Mammary epithelial cell (primary cell): ENCODE measurements at regions not wholly inside any gene's neighbourhood (a gene's known extent, or its start where the extent isn't known, plus 50 kb on each side); places are given as distances from the start of the nearest gene placed in this dataset.

Experiments used
- EZH2 ChIP-seq: IDR thresholded peaks from 2 replicates; pipeline ENCODE4 v1.6.1; 2012; ENCODE audit warnings: low read length, inconsistent platforms, borderline replicate concordance
- TF ChIP-seq, protein P1 (sequence below), 2 donors: IDR thresholded peaks in 1 of 2; conservative IDR thresholded peaks in 1 of 2; 2 replicates each; pipeline ENCODE4 v1.5.1; 2011 to 2012; ENCODE audit warnings: inconsistent platforms in 2 of 2, low read length in 2 of 2, mild to moderate bottlenecking in 2 of 2, control low read depth in 1 of 2, low read depth in 1 of 2; ENCODE audit not compliant: insufficient read depth in 1 of 2; ENCODE audit errors: extremely low read depth in 1 of 2

DNA sequence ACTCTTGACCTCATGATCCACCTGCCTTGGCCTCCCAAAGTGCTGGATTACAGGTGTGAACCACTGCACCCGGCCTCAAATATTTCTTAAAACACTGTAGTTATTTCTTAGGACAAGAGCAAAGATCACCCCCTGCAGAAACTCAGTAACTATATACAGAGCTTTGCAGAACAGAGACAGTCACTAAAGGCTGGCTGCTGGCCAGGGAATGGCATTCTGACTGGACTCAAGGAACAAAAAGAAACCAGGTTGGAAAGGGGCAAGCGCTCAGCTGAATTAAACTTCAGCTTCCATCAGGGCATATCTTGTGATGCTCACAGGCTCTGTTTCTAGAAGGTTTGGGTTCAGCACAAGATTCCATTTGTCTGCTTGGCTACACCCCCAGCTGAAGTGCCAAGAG lies 95.8 kb downstream of the ADAMTS15 start:
- TF ChIP-seq, protein P1, sequence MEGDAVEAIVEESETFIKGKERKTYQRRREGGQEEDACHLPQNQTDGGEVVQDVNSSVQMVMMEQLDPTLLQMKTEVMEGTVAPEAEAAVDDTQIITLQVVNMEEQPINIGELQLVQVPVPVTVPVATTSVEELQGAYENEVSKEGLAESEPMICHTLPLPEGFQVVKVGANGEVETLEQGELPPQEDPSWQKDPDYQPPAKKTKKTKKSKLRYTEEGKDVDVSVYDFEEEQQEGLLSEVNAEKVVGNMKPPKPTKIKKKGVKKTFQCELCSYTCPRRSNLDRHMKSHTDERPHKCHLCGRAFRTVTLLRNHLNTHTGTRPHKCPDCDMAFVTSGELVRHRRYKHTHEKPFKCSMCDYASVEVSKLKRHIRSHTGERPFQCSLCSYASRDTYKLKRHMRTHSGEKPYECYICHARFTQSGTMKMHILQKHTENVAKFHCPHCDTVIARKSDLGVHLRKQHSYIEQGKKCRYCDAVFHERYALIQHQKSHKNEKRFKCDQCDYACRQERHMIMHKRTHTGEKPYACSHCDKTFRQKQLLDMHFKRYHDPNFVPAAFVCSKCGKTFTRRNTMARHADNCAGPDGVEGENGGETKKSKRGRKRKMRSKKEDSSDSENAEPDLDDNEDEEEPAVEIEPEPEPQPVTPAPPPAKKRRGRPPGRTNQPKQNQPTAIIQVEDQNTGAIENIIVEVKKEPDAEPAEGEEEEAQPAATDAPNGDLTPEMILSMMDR (conservative IDR thresholded peaks at IDR 0.05 in 1 of 2, IDR thresholded peaks at IDR 0.05 in 1 of 2; ENCODE audit: extremely low read depth in 1 of 2, insufficient read depth in 1 of 2, low read depth in 1 of 2, low read length in 2 of 2) = no peak
- no peak for TF ChIP-seq EZH2
